SJSA1 (cell line): ENCODE measurements at regions not wholly inside any gene's neighbourhood (a gene's known extent, or its start where the extent isn't known, plus 50 kb on each side); places are given as distances from the start of the nearest gene placed in this dataset.

Experiments used
- DNase-seq, 2 experiments: peaks; one replicate each; pipeline ENCODE4 v3.0.0-alpha.2; 2015 to 2020; ENCODE audit warnings: low spot score in 2 of 2, low read depth in 1 of 2
- H3K27ac ChIP-seq: fragments of 250-450 bp; sonication (Bioruptor Pico); 2 replicates; pipeline ENCODE4 v1.5.1; 2020; ENCODE audit warnings: mild to moderate bottlenecking, moderate library complexity
- H3K27me3 ChIP-seq: fragments of 250-450 bp; sonication (Bioruptor Pico); replicated peaks from 2 replicates; pipeline ENCODE4 v1.5.1; 2020; ENCODE audit warnings: mild to moderate bottlenecking, moderate library complexity
- H3K36me3 ChIP-seq: fragments of 250-450 bp; sonication (Bioruptor Pico); 2 replicates; pipeline ENCODE4 v1.5.1; 2020; ENCODE audit warnings: mild to moderate bottlenecking
- H3K4me1 ChIP-seq: fragments of 250-450 bp; sonication (Bioruptor Pico); replicated peaks from 2 replicates; pipeline ENCODE4 v1.6.1; 2021; ENCODE audit warnings: mild to moderate bottlenecking
- H3K4me3 ChIP-seq: fragments of 250-450 bp; sonication (Bioruptor Pico); 2 replicates; pipeline ENCODE4 v1.5.1; 2020; ENCODE audit warnings: mild to moderate bottlenecking
- H3K9me3 ChIP-seq: fragments of 250-450 bp; sonication (Bioruptor Pico); replicated peaks from 2 replicates; pipeline ENCODE4 v1.5.1; 2020; ENCODE audit warnings: mild to moderate bottlenecking

GRCh38 chr5:169417676-169418075, 116.7 kb upstream of the SLIT3 start:
- DNase-seq: no peak
- Histone ChIP-seq H3K9me3 (no peaks in the 10 kb centered on the region), H3K4me1 (peaks cover 41% of the 10 kb centered on the region), H3K4me3 (no peak overlapping the region), H3K27ac (no peak overlapping the region), H3K36me3 (no peaks in the 10 kb centered on the region), H3K27me3 (no peaks in the 10 kb centered on the region)

GRCh38 chr5:169416583-169417196, 115.8 kb upstream of the SLIT3 start:
- Histone ChIP-seq H3K27me3 (no peaks in the 10 kb centered on the region), H3K4me3 (no peak overlapping the region), H3K9me3 (no peaks in the 10 kb centered on the region), H3K36me3 (no peaks in the 10 kb centered on the region), H3K4me1 (peaks cover 44% of the 10 kb centered on the region), H3K27ac (peak overlapping the region; percentile 2; the same call in 1 of the 2 replicates)
- peak; percentile 68 to 85 for DNase-seq

- Histone ChIP-seq H3K4me3 (no peak overlapping the region), H3K9me3 (no peaks in the 10 kb centered on the region; the same call in 1 of the 2 replicates), H3K36me3 (no peaks in the 10 kb centered on the region), H3K27me3 (no peaks in the 10 kb centered on the region), H3K4me1 (peaks cover 47% of the 10 kb centered on the region), H3K27ac (no peak overlapping the region)
- no peak for DNase-seq
Observed at GRCh38 chr5:169415948-169416347, 115.0 kb upstream of the SLIT3 start.

- Histone ChIP-seq H3K4me3 (no peak overlapping the region), H3K27me3 (no peaks in the 10 kb centered on the region), H3K9me3 (no peaks in the 10 kb centered on the region; the same call in 1 of the 2 replicates), H3K36me3 (no peaks in the 10 kb centered on the region), H3K4me1 (peaks cover 53% of the 10 kb centered on the region), H3K27ac (no peak overlapping the region)
- no peak for DNase-seq
Observed at GRCh38 chr5:169415371-169415770, 114.4 kb upstream of the SLIT3 start.

- Histone ChIP-seq H3K4me1 (peaks cover 54% of the 10 kb centered on the region), H3K27me3 (no peaks in the 10 kb centered on the region), H3K9me3 (no peaks in the 10 kb centered on the region; the same call in 1 of the 2 replicates), H3K36me3 (no peaks in the 10 kb centered on the region), H3K4me3 (no peak overlapping the region), H3K27ac (0 out of 2 replicates have a peak overlapping the region, but pooled peaks have one; percentile 78)
- DNase-seq: no peak
Observed at GRCh38 chr5:169413416-169413815, 112.5 kb upstream of the SLIT3 start.

- H3K36me3 ChIP-seq: no peaks in the 10 kb centered on the region
- DNase-seq: no peak
- no peaks in the 10 kb centered on the region; the same call in 1 of the 2 replicates for H3K9me3 ChIP-seq
- peaks cover 54% of the 10 kb centered on the region for H3K4me1 ChIP-seq
- no peak overlapping the region for H3K4me3 ChIP-seq
- no peaks in the 10 kb centered on the region for H3K27me3 ChIP-seq
- H3K27ac ChIP-seq: peak overlapping the region; percentile 78; the same call in 1 of the 2 replicates
Observed at GRCh38 chr5:169412831-169413230, 111.9 kb upstream of the SLIT3 start.

DNA sequence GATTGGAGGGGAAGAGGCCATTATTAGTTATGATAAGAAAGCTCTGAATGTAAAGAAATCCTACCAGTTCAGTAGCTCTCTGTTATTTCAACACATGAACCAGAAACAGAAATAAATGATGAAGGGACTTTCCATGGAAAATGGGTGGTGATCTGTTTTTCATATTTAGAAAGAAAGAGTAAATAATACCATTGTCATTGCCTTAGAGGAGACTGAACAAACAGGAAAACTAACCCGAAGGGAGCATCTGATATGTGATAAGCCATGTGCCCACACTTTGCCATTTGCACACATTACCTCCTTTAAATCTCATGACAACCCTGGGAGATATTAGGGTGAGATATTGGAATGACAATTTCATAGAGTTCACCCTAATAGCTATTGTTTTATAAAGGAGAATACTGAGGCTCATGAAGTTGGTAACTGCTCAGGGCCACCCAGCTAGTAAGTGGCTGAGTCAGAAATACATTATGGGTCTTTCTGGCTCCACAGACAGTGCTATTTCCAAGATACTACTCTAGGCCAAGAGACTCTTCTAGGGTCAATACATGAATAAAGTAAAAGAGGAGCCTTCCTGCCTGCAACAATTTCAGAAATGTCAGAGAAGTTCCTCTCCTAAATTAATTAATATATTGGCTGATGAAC, 111.0 kb upstream of the SLIT3 start:
- Histone ChIP-seq H3K27me3 (no peaks in the 10 kb centered on the region), H3K4me3 (no peak overlapping the region), H3K27ac (peak overlapping the region; percentile 78), H3K9me3 (no peaks in the 10 kb centered on the region; the same call in 1 of the 2 replicates), H3K4me1 (peaks cover 47% of the 10 kb centered on the region), H3K36me3 (no peaks in the 10 kb centered on the region)
- peak; percentile 70 to 86 for DNase-seq

DNA sequence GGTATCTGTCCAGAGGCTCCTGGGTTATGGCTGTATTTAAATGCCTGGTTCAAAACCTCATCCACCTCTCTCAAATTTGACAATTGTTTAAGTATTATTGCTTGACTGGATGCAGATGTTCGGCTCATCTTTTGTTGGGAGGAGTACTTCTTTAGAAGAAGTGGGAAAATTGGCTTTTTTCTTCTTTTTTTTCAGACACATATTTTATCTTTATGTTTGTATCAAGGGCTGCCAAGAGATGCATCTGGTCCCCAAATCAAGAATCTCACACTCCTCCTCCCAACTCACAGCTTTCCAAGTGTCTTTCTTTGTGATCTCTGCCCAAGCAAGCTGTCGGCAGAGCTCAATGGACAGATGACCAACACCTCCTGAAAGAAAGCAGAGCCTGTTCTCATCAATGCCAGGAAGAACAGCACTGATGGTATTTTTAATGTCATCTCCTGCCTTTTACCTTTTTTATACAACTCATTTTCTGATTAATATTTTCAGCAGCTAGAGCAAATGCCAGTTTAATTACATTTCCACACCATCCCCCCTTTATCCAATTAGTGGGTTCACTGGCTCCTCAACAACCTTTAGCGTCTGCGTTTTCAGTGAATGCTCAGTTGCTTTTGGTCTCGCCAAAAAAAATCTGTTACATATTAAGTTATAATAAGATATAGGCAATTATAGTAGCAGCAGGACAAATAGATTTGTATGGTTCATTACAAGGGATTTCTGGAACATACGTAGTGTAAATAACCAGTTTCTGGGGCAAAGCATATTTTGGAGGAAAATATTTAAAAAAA, 110.3 kb upstream of the SLIT3 start:
- Histone ChIP-seq H3K4me1 (peaks cover 39% of the 10 kb centered on the region), H3K4me3 (no peak overlapping the region), H3K27me3 (no peaks in the 10 kb centered on the region), H3K9me3 (no peaks in the 10 kb centered on the region; the same call in 1 of the 2 replicates), H3K27ac (peak overlapping the region; percentile 78), H3K36me3 (no peaks in the 10 kb centered on the region)
- DNase-seq: no peak

DNA sequence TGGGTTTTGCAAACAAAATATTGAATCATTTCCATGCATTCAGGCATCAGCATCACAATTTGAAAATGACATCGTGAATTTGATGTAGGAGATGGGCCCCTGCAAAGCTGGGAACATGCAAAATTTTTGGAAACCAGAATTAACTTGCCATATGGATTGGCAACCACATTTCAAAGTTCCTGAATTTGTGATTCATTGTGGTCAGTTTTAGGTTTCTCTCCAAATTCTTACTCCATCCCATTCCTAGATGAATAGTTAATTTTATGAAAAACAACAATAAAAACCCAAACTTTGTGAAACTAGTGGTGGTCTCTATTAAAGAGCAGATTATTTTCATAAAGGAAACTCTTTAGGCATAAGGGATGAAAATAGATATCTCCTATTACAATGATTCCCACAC, 107.8 kb upstream of the SLIT3 start:
- no peak overlapping the region for H3K27ac ChIP-seq

GRCh38 chr5:169408171-169408570, 107.2 kb upstream of the SLIT3 start:
- Histone ChIP-seq H3K9me3 (no peaks in the 10 kb centered on the region; the same call in 1 of the 2 replicates), H3K27me3 (no peaks in the 10 kb centered on the region), H3K27ac (no peak overlapping the region), H3K4me1 (peaks cover 29% of the 10 kb centered on the region), H3K4me3 (no peak overlapping the region), H3K36me3 (no peaks in the 10 kb centered on the region)
- DNase-seq: no peak

More for the DNA sequence above, 107.8 kb upstream of the SLIT3 start:
- no peaks in the 10 kb centered on the region; the same call in 1 of the 2 replicates for H3K9me3 ChIP-seq
- peaks cover 35% of the 10 kb centered on the region for H3K4me1 ChIP-seq
- no peak overlapping the region for H3K4me3 ChIP-seq
- H3K36me3 ChIP-seq: no peaks in the 10 kb centered on the region
- no peak for DNase-seq
- no peaks in the 10 kb centered on the region for H3K27me3 ChIP-seq

- no peak for DNase-seq
- no peaks in the 10 kb centered on the region for H3K9me3 ChIP-seq
- no peaks in the 10 kb centered on the region for H3K36me3 ChIP-seq
- H3K4me3 ChIP-seq: no peak overlapping the region
- no peaks in the 10 kb centered on the region for H3K27me3 ChIP-seq
- H3K27ac ChIP-seq: no peak overlapping the region
- H3K4me1 ChIP-seq: no peaks in the 10 kb centered on the region
Observed at GRCh38 chr5:169404223-169404622, 103.3 kb upstream of the SLIT3 start.

DNA sequence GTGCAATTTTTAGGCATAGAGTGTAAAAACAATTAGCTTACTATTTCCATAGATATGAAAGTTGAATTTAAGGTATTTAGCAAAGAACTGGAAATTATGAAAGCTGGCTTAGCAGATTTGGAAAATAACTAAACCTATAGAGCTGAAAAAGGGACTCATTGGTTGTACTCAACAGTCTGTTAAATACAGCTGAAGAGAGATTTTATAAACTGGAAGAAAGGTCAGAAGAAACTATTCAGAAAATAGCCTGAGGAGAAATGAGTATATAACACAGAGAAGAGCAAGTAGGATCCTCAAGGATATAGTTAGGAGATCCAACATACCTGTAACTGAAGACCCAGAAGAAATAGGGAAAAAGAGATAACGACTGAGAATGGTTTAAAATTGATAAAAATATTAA, 97.6 kb upstream of the SLIT3 start:
- Histone ChIP-seq H3K36me3 (no peaks in the 10 kb centered on the region), H3K4me1 (no peaks in the 10 kb centered on the region), H3K4me3 (no peak overlapping the region), H3K27ac (no peak overlapping the region), H3K9me3 (no peaks in the 10 kb centered on the region), H3K27me3 (no peaks in the 10 kb centered on the region)
- DNase-seq: no peak

- no peaks in the 10 kb centered on the region for H3K36me3 ChIP-seq
- H3K27me3 ChIP-seq: no peaks in the 10 kb centered on the region
- peaks cover 6% of the 10 kb centered on the region for H3K4me1 ChIP-seq
- no peak overlapping the region for H3K4me3 ChIP-seq
- no peaks in the 10 kb centered on the region for H3K9me3 ChIP-seq
- no peak for DNase-seq
- H3K27ac ChIP-seq: no peak overlapping the region
Observed at GRCh38 chr5:169395136-169395535, 94.2 kb upstream of the SLIT3 start.

GRCh38 chr5:169394371-169394770, 93.4 kb upstream of the SLIT3 start:
- Histone ChIP-seq H3K9me3 (no peaks in the 10 kb centered on the region), H3K36me3 (no peaks in the 10 kb centered on the region), H3K4me3 (no peak overlapping the region), H3K27ac (no peak overlapping the region), H3K4me1 (peaks cover 14% of the 10 kb centered on the region), H3K27me3 (no peaks in the 10 kb centered on the region)
- DNase-seq: no peak
